Stimulated activated CD4-positive, alpha-beta T cell treated with anti-CD3 and anti-CD28 coated beads, TNF-alpha, amount 100 ng/mL, for 24 hours (primary cell): ENCODE measurements at regions not wholly inside any gene's neighbourhood (a gene's known extent, or its start where the extent isn't known, plus 50 kb on each side); places are given as distances from the start of the nearest gene placed in this dataset.

ENCODE experiments used
- DNase-seq, 3 experiments: peaks; one replicate each; pipeline ENCODE4 v3.0.0-alpha.2; 2020; ENCODE audit warnings: low read depth in 3 of 3

DNA sequence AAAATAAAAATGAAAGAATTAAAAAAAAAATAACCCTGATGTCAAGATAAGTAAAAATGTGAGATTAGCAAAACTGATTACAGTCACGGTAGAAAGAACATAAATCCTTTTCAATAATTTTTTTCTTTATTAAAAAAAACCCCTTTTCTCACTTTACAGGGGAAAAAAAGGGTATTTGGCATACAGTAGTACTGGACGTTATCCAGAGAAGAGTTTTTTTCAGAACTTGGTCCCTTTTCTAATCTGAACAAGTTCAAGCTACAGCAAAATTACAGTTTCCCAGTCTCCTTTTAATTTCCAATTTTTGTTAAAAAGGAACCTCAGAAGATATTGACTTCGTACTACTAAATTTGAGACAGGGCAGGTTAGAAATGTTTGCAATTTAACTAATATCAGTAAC, 134.7 kb upstream of the DCN start:
- no peak for DNase-seq

DNA sequence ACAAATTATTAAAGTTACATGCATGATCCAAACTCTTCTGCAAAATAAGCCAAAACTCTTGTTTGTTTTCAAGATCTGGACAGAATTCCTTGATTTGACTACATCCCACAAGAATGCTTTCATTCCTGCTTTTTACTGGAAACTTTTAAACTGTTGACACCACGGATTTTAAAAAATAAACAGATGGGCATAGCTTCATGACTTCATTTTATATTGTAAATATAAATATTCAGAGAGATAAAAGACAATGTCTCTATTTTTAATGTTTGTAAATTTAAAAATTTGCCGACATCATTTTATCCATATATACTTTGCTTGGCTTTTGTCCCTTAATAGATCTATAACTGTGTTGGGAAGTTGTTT, 134.3 kb upstream of the DCN start:
- no peak for DNase-seq

DNA sequence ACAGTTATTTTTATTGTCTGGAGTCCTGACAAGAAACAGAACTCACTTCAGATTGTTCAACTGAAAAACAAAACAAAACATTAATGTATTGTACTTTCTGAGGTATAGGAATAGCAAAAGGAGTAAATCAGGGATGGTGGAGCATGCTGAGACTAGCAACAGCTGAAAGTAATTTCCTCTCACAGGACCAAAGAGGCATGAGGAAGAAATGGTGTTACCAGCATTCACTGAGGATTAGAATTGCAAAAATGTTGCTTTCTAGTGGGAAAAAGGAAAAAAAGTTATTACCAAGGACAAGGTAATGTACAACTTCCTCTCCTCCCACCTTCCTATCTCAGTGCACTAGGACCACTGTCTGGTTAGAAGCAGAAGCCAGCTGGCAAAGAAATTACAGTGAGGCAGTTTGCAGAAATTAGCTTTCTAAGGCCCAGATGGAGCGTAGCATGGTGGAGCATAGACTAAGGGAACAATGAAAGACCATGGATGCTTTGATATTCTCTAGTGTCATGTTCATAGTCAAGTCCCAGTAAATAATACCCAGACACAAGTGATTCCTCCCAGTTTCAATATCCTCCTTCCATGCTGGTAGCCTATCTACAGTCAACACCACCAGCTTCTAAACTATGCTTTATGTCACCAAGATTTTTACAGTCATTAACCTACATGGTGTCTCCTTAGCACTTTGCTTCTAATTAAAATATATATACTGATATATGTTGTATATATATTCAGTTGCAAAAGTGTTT, 133.7 kb upstream of the DCN start:
- no peak for DNase-seq

DNA sequence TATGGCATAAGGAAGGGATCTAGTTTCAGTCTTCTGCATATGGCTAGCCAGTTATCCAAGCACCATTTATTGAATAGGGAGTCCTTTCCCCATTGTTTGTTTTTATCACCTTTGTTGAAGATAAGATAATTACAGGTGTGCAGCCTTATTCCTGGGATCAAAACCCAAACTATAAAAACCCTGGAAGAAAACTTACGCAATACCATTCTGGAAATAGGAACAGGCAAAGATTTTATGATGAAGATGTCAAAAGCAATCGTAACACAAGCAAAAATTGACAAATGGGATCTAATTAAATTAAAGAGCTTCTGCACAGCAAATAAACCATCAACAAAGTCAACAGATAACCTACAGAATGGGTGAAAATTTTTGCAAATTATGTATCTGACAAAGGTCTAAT, 128.5 kb upstream of the DCN start:
- DNase-seq, result no peak

GRCh38 chr12:91309450-91309849, 126.8 kb upstream of the DCN start:
- no peak for DNase-seq

DNA sequence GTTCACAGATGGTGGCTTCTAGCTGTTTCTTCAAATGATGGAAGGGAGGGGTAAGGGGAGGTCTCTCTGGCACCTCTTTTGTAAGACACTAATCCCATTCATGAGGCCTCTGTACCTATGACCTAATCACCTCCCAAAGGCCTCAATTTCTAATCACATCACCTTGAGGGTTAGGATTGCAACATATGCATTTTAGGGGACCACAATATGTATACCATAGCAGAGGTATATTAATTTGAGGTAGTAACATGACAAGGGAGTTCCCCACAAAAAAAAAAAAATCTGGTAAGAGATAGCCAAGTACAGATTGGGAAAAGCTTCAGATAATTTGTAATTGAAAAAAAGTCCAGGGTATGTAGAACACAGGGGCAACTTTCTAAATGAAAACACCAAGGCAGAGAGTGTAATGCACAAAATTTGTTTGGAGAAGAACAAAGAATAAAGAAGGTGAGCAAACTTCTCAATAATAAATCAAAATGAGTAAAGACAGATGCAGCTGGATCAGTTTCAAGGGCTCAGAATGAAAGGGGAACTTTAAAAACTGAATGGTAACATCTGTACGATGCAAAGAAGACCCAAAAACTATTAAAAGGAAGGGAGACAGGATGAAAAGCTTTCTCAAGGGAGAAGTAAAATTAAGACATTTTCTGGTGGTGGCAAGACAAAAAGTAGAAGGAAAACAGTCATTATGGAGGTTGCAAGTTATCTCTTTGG, 125.5 kb upstream of the DCN start:
- DNase-seq, result no peak

DNA sequence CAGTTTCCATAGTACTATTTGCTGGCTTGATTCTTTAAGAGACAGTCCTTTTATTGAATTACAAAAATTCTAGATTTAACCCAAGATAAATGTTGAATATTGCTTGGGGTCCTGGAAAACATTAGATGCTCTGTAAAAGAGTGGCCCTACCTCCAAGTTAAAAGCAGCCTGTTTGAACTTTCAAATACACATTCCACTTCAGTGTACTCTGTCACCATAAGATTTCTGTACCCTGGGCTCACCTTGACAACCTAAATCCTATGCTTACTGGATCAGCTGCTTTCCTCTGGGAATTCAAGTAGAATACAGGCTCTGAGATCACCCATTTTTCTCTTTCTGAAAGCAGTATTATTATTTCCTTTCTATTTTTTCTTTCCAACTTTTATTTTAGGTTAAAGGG, 107.7 kb upstream of the DCN start:
- no peak for DNase-seq

GRCh38 chr12:91289906-91290305, 107.3 kb upstream of the DCN start:
- DNase-seq, result no peak

DNA sequence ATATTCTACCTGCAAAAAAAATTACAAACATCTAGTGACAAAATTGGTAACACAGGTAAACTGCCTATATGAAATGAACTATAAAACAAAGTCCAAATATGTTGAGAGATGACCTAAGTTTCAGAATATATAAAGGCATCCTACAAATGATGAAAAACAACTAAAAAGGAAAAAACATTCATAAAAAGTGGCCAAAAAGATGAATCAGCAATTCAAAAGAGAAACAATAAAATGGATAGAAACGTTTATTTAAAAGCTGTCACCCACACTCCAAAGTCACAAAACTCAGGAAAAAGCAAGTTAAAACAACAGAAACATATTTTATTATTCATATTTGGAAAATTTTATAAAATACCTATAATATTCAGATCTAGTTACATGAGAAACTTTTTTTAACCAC, 106.5 kb upstream of the DCN start:
- DNase-seq, result no peak

DNA sequence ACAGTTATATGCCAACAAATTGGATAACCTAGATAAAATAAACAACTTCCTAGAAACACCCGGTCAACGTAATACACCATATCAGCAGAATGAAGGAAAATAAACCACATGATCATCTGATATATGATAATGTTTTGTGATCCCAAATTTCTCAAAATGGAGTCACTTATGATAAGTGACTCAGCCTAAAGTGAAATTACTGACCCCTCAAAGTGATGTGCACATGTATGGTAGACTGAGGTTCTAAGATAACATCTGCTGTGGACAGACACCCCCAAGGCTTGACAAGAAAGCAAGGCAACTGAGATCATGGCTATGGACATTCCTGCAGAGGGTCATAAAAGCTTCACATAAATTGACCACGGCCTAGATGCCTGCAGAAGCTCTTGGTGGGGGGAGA, 105.1 kb upstream of the DCN start:
- DNase-seq, result no peak

DNA sequence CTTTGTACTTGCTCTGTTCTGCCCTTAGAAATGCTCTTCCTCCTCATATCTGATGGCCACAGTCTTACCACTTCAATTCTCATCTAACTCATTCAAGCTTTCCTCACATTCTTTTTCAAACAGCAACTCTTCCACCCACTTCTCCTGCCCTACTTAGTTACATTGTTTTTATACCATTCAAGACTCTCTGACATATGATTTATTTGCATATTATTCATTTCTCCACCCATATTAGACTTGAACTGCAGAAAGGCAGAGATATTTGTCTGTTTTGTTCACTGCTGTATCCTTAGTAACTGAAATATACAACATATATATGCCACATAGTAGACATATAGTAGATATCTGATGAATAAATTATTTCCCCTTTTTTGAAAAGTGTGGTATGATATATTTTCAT, 95.5 kb upstream of the DCN start:
- no peak for DNase-seq

DNA sequence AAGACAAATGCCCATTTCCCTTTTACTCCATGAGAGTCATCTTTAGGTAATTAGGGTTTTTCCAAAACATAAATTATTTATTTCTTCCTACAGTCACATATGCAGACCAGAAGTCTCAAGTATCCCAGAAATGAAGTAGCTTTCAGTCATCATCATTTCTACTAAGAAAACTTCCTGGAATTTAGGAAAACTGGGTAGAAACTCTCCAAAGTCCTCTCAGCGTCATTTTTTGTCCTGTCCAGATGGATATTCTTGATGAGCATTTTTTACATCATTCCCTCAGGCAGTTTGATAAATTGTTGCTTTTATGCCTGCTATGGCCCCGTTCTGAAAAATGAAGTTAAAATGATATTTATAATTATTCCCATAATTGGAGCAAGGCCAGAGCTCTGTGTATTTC, 93.9 kb upstream of the DCN start:
- no peak for DNase-seq

- DNase-seq, result no peak
These were observed 92.7 kb upstream of the DCN start for GRCh38 chr12:91275321-91275720.

GRCh38 chr12:91274916-91275315, 92.3 kb upstream of the DCN start:
- DNase-seq, result no peak

DNA sequence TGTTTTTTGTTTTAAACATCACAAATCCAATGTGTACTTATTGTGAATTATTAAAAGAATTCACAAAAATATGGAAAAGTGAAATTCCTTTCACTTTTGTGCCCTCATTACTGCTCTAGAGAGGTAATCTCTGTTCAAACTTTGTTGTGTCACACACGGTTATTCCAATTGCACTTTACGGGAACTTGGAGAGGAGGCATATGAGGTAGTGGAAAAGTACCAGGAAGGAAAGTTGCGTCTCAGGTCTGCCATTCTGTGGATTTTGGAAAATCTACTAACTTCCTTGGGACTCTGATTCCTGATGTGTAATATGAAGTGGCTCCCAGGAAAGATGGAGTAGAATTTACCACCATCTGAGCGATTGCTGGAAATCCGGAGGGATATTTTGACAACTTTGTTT, 90.9 kb upstream of the DCN start:
- no peak for DNase-seq

- no peak for DNase-seq
These were observed 89.9 kb upstream of the DCN start for GRCh38 chr12:91272461-91273063.

GRCh38 chr12:91271185-91271584, 88.6 kb upstream of the DCN start:
- DNase-seq, result no peak

DNA sequence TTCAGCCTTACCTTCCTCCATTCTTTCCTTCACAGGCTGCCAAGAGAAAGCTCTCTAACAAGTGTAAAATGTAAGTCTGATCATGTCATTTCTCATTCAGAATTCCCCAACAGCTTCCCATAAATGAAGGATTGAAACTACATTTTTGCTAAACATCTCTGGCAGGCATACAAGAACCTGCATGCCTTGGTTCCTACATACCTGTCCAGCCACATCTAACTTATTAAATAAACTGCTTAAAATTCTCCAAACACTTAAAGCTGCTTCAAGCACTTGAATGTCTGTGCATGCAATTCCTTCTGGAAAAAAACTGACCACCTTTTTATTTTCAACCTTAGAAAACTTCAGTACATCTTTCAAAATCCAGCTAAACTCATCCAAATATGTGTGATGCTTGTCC, 84.4 kb upstream of the DCN start:
- no peak for DNase-seq

DNA sequence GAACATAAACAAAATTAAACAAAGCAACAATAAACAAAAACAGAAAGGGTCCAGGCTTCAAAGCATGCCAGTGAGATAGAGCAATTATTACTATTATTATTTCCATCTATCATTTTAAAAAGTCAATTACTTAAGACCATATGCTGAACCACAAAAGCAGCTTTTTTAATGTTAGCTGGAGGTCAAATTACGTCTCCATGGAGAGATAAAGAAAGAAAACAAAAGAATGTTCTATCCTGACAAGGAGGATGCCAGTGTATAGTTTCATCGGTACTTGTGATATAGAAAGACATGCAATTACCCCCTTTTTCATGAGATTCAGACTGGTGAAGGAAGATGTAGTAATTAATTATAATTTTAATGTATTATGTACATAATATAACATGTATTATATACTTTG, 81.6 kb upstream of the DCN start:
- DNase-seq, result no peak

DNA sequence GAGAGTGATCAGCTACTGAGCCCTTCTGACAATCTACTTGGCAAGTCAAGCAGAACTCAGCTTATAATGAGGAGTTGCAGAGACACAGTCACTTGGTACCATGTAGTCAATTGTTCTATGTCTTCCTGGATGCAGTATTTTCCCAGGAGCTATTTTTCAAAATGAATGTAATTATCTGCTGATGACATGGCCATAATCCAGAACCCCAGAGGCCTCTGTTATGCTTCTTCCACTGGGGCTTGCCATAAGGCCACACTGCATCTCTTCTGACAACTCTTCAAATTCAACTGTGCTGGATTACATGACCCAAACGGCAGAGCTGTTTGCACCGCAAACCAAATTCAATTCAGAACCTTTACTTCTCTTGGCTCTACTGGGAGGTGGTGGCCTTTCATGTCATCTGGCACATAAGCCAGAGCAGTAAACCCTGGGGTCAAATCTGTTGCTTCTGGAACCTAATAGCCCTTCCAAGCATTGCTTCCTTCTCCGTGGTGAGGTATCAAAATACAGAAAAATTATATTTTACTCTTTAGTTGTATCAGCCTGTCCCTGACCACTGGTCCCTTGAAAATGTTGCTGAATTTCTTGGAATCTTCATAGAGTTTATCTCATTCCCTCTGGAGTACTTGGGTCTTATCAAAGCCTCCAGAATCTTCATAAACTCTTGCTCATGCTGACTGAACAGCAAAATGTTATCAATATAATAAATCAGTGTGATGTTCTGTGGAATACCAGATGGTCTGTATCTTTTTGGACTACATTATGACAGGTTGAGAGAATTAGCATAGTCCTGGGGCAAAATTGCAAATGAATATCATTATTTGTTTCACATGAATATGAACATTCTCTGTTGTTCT, 79.4 kb upstream of the DCN start:
- no peak for DNase-seq

DNA sequence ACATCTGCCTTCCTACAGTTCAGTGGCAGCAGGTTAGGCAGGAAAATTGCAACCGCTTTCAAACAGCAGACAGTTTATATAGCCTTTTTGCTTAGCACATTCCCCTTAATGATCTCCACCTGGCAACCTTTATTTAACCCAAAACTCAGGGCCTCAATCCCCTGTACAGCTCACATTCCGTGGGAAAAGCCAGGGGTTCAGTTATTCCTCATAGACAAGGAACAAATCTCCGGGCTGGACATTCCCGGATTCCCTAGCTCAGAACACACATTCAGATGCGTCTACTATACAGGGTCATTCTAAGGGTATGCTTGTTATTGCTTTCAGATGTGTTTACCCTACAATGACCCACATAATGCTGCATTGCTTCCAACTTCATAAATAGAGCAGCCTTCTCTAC, 73.8 kb upstream of the DCN start:
- DNase-seq, result no peak

DNA sequence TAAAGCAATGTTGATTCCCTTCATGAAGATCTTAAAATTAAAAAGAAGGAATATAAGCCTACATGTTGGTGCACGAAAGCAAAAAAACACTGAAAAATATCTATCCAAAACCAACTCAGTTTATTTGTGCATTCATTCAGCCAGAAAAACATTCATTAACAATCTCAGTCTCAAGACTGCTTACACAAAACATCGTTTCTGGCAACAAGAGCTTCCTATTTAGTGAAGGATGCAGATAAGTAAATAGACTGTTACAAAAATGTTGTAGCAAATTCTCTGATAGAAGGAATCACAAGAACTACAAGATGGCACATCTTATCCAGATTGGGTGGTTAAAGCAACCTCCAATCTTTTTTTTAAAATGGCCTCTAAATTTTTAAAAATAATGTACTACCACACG, 69.7 kb upstream of the DCN start:
- no peak for DNase-seq

GRCh38 chr12:91250273-91250665, 67.7 kb upstream of the DCN start:
- no peak for DNase-seq
